RPMI8226 (cell line): ENCODE measurements at regions not wholly inside any gene's neighbourhood (a gene's known extent, or its start where the extent isn't known, plus 50 kb on each side); places are given as distances from the start of the nearest gene placed in this dataset.
A peak's percentile ranks its signal among the peaks of the same experiment; 100 is the strongest.
"Not testable (repeated sequence)": the region's sequence is repeated elsewhere in the genome, so short reads cannot be mapped to it uniquely, and the experiment has no call there.

ENCODE experiments used
- DNase-seq: peaks from one replicate; pipeline ENCODE4 v3.0.0-alpha.2; 2015

- DNase-seq = no peak
Measured at GRCh38 chr10:10660054-10660453, 357.6 kb upstream of the CELF2 start.

DNA sequence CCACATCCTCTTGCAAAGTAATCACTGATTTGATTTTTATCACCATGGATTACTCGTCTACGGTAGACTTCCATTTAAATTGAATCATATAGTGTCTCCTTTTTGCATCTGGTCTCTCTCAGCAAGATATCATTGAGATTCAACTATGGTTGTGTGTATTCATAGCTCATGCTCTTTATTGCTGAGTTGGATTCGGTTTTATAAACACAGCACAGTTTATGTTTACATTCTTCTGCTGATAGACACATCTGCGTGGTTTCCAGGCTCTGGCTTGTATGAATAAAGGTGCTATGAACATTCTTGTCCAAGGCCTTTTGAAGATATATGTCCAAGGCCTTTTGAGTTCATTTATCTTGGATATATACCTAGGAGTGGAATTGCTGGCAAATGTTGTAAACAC lies 356.5 kb upstream of the CELF2 start:
- no peak for DNase-seq

DNA sequence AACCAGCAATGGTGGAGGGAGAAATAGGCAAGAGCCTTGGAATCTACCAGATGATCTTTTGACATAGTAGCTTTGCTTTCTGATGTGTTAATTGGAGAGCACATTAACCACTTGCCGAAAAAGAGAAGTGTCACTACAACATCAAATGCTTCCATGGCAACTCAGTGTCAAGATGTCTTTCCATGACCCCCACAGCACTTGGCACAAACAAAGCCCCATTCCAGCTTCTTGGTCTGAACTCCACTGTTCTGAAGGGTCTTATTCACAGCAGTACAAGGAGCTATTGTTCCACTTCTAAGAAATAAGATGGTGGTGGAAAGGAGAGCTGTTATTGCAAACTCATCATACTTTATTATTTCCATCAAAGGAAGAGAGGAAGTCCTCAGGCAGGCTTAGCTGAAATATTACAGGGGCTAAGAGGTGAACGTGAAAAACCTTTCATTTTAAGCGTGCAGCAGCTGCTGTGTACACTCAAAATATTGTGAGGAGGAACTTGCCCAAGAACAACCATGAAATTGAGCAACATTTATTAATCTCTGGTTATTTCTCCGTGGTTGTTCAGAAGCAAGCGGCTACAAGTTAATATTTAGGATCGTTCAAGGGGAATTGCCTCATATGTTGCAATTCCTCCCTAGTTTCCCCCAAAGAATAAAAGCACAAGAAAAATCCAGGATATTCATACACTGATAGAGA lies 354.8 kb upstream of the CELF2 start:
- DNase-seq = no peak

DNA sequence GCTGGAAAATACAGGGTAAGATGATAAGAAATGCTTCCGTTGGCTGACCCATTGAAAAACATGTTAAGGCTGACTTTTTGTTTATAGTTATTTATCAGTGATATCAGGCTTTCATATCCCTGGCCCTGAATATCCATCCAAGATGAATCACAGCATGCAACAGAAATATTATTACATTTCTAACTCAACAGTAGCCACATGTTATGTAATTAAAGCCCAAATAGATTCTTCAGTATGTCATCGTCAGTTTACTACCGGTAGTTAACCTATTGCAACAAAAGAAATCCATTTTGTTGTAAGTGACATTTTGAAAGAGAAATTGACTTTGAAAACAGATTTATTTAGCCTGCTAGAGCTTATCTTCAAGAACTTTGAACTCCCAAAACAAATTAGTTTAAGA lies 354.1 kb upstream of the CELF2 start:
- no peak for DNase-seq

DNA sequence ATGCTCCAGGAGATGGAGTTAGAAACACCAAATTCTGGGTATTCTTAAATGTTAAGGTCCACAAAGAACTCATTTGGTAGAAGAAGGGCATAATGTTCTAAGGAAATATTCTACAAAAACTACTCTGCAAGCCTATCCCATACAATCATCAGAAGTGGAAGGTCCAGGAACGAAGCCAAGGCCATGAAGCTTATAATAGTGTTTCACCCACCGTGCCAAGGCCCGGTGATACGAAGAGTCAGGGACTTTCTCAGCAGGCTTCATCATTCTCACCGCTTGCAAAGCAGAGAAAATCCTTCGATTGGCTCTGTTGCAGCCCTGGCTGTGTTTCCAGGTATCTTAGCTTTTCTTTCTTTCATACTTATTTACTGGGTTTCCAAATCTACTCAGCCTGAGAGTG lies 351.9 kb upstream of the CELF2 start:
- DNase-seq = no peak

GRCh38 chr10:10667466-10667865 lies 350.2 kb upstream of the CELF2 start:
- no peak for DNase-seq

DNA sequence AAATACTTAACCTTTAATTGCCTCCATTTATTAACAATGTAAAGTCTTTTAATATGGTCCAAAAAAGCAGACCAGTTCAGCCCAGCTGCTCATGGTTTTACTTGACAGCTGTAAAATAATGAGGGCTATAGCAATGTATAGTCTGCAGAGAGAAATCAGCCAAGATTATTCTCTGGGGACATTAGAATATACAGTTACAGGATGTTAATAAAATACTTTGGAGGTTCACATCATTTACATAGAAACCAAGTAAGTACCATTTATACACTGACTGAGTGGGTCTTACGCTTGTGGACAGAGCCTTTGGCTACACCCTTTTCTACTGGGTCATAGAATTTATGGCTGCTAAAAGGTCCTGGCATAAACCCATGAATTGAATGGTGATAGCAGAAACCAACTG lies 340.7 kb upstream of the CELF2 start:
- DNase-seq = no peak

- DNase-seq = peak; percentile 28
Measured at GRCh38 chr10:10677479-10677878, 340.2 kb upstream of the CELF2 start.

DNA sequence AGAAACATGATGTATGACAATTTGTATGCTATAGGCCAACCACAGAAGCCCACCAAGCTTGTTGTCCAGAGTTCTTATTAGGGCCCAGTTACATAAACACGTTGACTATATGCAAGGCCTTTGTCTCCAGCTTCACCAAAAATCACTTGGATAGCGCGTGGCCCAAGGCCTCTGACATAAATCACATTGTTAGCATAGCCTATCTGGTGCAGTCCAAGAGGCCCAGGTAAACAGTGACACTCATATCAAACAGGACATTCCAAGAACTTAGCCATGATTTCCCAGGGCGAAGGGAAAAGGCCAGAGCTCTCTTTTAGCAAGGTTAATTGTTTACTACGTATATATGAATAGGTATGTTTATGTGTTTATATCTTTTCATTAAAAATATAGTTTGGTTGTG lies 337.2 kb upstream of the CELF2 start:
- DNase-seq = no peak

GRCh38 chr10:10684972-10685371 lies 332.7 kb upstream of the CELF2 start:
- DNase-seq = no peak

DNA sequence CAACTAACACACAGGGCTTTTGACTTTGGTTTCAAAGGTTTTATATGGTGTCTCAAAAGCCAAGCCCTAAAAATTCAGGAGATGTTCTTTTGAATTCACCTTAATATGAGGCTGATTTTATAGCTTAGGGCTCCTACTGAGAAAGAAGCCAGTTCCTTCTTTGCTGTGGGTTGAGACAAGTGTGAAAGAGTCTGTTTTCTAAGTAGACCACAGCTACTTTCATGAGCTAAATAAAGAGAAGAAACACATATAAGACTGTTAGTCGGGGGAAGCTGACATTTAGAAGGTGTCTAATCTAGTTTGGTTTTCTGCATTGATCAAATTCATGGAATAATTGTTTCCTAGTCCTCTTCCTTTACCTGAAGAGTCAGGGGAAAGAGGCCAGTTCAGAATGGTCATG lies 332.1 kb upstream of the CELF2 start:
- no peak for DNase-seq

DNA sequence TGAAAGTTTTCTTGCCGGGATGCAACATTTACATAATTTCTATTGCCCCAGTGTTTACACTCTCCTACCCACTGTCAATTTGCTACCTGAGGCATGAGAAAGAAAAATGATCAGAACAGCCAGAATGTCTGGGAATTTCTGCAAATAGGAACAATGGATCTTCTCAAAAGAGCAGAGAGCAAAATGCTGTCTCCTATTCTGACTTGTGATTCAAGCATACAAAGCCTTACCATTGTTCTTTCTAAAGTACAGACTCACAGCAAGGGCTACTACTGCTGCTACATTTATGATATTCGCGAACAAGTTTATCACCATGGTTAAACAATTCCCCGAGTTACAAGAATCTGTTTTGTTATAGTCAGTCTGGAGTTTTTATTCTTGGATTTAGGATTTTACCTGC lies 329.9 kb upstream of the CELF2 start:
- DNase-seq = no peak

DNA sequence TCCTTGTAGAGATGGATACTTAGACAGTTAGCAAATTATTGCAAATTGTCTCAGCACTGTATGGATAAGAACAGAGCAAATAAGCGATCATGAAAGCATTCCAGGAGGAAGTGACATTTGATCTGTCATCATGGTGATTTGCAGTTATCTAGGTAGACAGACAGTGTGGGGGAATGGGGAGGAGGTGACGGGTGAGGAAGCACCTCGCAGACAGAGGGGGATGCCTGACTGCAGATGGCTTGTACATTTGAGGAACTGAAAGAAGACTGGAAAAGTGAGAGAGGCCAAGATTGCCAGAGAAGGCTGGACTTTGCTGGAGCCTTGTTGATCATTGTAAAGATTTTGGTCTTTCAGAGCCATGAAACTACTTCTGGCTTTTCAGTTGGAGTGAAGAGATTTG lies 318.2 kb upstream of the CELF2 start:
- DNase-seq = peak; percentile 33

GRCh38 chr10:10701084-10701611 lies 316.5 kb upstream of the CELF2 start:
- DNase-seq = no peak

DNA sequence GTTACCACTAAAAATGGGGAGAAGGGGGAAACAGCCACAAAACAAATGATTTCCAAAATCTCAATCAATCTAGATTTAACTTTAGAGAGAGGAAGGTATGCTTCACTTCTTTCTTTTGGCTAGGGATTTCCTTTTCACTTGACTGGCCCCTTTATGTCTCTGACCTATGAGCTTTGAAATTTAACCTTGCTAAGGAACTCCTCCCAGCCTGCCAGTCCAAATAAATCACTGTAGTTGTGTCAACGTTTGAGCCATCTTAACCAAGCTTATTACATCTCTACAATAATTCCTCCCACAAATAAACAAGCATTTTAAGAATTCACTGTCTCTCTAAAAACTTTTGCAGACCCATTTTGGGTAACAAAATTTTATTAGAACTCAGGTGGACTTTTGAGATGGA lies 315.5 kb upstream of the CELF2 start:
- no peak for DNase-seq

GRCh38 chr10:10703382-10703781 lies 314.3 kb upstream of the CELF2 start:
- no peak for DNase-seq

DNA sequence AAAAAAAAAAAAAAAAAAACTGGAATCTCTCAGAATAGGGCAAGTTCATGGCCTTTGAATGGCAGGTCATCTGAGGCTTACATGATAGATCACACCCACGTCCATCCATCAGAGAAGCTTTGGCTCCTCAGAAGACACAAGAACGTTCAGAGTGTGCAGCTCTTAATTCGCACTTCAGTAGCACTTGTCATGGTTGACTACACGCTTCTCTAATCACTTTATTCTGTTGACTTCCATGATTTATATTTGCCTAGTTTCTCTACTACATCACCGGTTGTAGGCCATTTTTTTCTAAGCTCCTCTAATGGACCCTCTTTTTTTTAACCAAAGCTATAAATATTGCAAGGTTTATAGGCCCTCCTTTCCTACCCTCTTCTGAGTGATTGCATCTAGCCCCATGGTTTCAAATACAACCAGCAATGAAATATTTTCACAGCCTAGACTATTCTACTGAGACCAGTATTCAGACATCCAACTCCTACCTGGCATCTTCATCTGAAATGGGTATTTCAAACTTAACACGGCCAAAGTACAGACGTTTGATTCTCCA lies 305.4 kb upstream of the CELF2 start:
- DNase-seq = no peak

- DNase-seq = no peak
Measured at GRCh38 chr10:10714327-10714726, 303.3 kb upstream of the CELF2 start.

- no peak for DNase-seq
Measured at GRCh38 chr10:10716972-10717371, 300.7 kb upstream of the CELF2 start.

DNA sequence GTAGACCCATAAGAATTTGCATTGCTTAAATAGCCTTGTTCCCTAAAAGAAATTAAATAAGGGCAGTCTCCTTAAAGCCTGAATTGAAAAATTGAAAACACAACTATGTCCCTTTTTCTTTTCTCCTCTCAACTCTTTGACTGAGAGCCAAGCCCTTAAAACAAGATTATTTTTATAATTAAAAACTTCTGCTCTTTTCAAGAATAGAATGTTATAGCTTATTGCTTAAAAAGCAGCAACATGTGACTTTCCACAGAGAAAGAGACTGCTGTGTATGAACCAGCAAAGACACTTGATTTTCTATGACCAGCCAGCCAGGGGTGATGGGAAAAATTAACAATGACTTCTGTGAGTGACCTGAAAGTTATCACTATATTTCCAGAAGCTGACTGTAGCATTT lies 295.2 kb upstream of the CELF2 start:
- DNase-seq = no peak

DNA sequence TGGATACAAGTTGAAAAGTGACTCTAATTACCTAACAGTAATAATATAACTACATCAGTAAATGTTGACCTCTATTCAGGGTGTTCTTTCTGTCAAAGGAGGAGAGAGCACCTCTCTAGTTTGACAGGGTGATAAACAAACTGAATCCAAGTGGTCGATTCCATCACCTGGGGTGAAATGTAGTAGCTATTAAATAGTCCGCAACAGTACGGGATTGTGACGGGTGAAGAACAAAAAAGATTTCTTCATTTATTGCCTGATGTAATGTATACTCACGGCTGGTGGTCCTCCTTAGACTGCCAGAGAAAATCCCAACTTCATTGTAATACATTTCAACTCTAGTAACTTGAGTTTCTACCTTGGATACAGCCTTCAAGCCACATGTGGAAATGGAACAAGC lies 292.5 kb upstream of the CELF2 start:
- no peak for DNase-seq

GRCh38 chr10:10726101-10726500 lies 291.6 kb upstream of the CELF2 start:
- no peak for DNase-seq

DNA sequence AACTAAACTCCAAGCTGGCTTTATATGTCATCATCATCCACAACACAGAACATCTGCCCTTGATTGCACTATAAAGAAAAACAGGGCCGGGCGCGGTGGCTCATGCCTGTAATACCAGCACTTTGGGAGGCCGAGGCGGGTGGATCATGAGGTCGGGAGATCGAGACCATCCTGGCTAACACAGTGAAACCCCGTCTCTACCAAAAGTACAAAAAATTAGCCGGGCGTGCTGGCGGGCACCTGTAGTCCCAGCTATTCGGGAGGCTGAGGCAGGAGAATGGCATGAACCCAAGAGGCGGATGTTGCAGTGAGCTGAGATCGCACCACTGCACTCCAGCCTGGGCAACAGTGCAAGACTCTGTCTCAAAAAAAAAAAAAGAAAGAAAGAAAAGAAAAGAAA lies 290.3 kb upstream of the CELF2 start:
- not testable (repeated sequence) for DNase-seq

GRCh38 chr10:10727812-10728211 lies 289.9 kb upstream of the CELF2 start:
- no peak for DNase-seq

GRCh38 chr10:10730471-10731043 lies 287.1 kb upstream of the CELF2 start:
- DNase-seq = no peak
